SU-DHL-6 (cell line): ENCODE measurements at regions not wholly inside any gene's neighbourhood (a gene's known extent, or its start where the extent isn't known, plus 50 kb on each side); places are given as distances from the start of the nearest gene placed in this dataset.

Experiments used
- H2AFZ ChIP-seq: fragments of 200-600 bp; sonication (generic); 2 replicates; pipeline ENCODE4 v1.6.1; 2014; ENCODE audit warnings: low read depth, mild to moderate bottlenecking, moderate library complexity, mixed read lengths, antibody characterized with exemption, low read length; ENCODE audit not compliant: severe bottlenecking
- H3F3A ChIP-seq: fragments of 200-600 bp; shearing (Covaris generic); 2 replicates; pipeline ENCODE4 v1.6.0; 2016; ENCODE audit warnings: antibody characterized with exemption, mild to moderate bottlenecking; ENCODE audit not compliant: insufficient read depth
- H3K27ac ChIP-seq: fragments of 200-600 bp; sonication (generic); 2 replicates; pipeline ENCODE4 v1.5.1; 2016; ENCODE audit warnings: low read depth, mild to moderate bottlenecking, low read length, moderate library complexity, mixed read lengths
- H3K27me3 ChIP-seq: fragments of 200-600 bp; sonication (generic), shearing (Covaris generic); 2 replicates; pipeline ENCODE4 v1.6.0; 2014; ENCODE audit warnings: mild to moderate bottlenecking, low read length
- H3K36me3 ChIP-seq: fragments of 200-600 bp; sonication (generic); 2 replicates; pipeline ENCODE4 v1.6.1; 2014; ENCODE audit warnings: mild to moderate bottlenecking, low read length, mixed read lengths
- H3K4me2 ChIP-seq: fragments of 300-600, 200-600 bp; shearing (Covaris generic), sonication (generic); 2 replicates; pipeline ENCODE4 v1.6.0; 2014; ENCODE audit warnings: low read length, low read depth, mild to moderate bottlenecking; ENCODE audit not compliant: poor library complexity, severe bottlenecking
- H3K4me3 ChIP-seq: fragments of 200-600 bp; sonication (generic); 2 replicates; pipeline ENCODE4 v1.5.1; 2014; ENCODE audit warnings: antibody characterized with exemption, low read length, mild to moderate bottlenecking, mixed read lengths; ENCODE audit not compliant: insufficient read depth, poor library complexity, severe bottlenecking
- H3K79me2 ChIP-seq: fragments of 200-600 bp; sonication (generic); 2 replicates; pipeline ENCODE4 v1.6.1; 2014; ENCODE audit warnings: mild to moderate bottlenecking, low read length, moderate library complexity; ENCODE audit not compliant: insufficient read depth
- H3K9ac ChIP-seq: fragments of 200-600 bp; sonication (generic); 2 replicates; pipeline ENCODE4 v1.7.0; 2014; ENCODE audit warnings: mild to moderate bottlenecking, low read length
- H3K9me2 ChIP-seq: fragments of 200-600 bp; sonication (generic); replicated peaks from 2 replicates; pipeline ENCODE4 v1.6.1; 2014; ENCODE audit warnings: low read length; ENCODE audit not compliant: insufficient read depth
- H3K9me3 ChIP-seq: fragments of 200-600 bp; sonication (generic); 2 replicates; pipeline ENCODE4 v1.6.1; 2014; ENCODE audit warnings: low read length, mixed read lengths; ENCODE audit not compliant: insufficient read depth
- H4K20me1 ChIP-seq: fragments of 200-600 bp; sonication (generic); 2 replicates; pipeline ENCODE4 v1.6.1; 2014; ENCODE audit warnings: low read depth, mild to moderate bottlenecking, antibody characterized with exemption, low read length, moderate library complexity, mixed read lengths
- CTCF ChIP-seq: fragments of 200-600 bp; sonication (generic); IDR thresholded peaks from one replicate; pipeline ENCODE4 v1.5.1; 2017; ENCODE audit warnings: antibody characterized with exemption, mild to moderate bottlenecking, low read length, moderate library complexity; ENCODE audit not compliant: insufficient read depth, poor library complexity, severe bottlenecking
- EZH2phosphoT487 ChIP-seq: fragments of 200-600 bp; sonication (generic), shearing (Covaris generic); conservative IDR thresholded peaks from 2 replicates; pipeline ENCODE4 v1.6.1; 2018; ENCODE audit warnings: mild to moderate bottlenecking, antibody characterized with exemption, low read length, moderate library complexity, mixed read lengths

GRCh38 chr7:131656980-131657723, 100.7 kb upstream of the PODXL start:
- no peaks in the 10 kb centered on the region for H4K20me1 ChIP-seq
- no peak overlapping the region for H3K4me2 ChIP-seq
- no peaks in the 10 kb centered on the region for H3K27me3 ChIP-seq
- H3K9me2 ChIP-seq = no peaks in the 10 kb centered on the region
- no peak overlapping the region for H3K9ac ChIP-seq
- H2AFZ ChIP-seq = no peak overlapping the region
- H3F3A ChIP-seq = no peaks in the 10 kb centered on the region
- no peaks in the 10 kb centered on the region for H3K79me2 ChIP-seq
- H3K36me3 ChIP-seq = no peaks in the 10 kb centered on the region
- H3K4me3 ChIP-seq = no peak overlapping the region
- no peaks in the 10 kb centered on the region for H3K9me3 ChIP-seq
- H3K27ac ChIP-seq = no peak overlapping the region
- no peak for TF ChIP-seq EZH2phosphoT487
- TF ChIP-seq CTCF = no peak

- H3K9ac ChIP-seq = no peak overlapping the region
- H4K20me1 ChIP-seq = no peaks in the 10 kb centered on the region
- H3K36me3 ChIP-seq = no peaks in the 10 kb centered on the region
- no peaks in the 10 kb centered on the region for H3K27me3 ChIP-seq
- no peaks in the 10 kb centered on the region for H3F3A ChIP-seq
- TF ChIP-seq CTCF = no peak
- no peak for TF ChIP-seq EZH2phosphoT487
- H3K9me3 ChIP-seq = no peaks in the 10 kb centered on the region
- no peak overlapping the region for H3K4me3 ChIP-seq
- no peak overlapping the region for H3K4me2 ChIP-seq
- H3K79me2 ChIP-seq = no peaks in the 10 kb centered on the region
- no peak overlapping the region for H3K27ac ChIP-seq
- no peak overlapping the region for H2AFZ ChIP-seq
- H3K9me2 ChIP-seq = no peaks in the 10 kb centered on the region
These were observed 99.4 kb upstream of the PODXL start for GRCh38 chr7:131655866-131656265.

- no peak overlapping the region for H3K4me3 ChIP-seq
- H3K27ac ChIP-seq = no peak overlapping the region
- H3K9me3 ChIP-seq = no peaks in the 10 kb centered on the region
- H3K27me3 ChIP-seq = no peaks in the 10 kb centered on the region
- H2AFZ ChIP-seq = no peak overlapping the region
- H3F3A ChIP-seq = no peaks in the 10 kb centered on the region
- TF ChIP-seq EZH2phosphoT487 (no peak), CTCF (no peak)
- no peak overlapping the region for H3K4me2 ChIP-seq
- H3K79me2 ChIP-seq = no peaks in the 10 kb centered on the region
- no peaks in the 10 kb centered on the region for H3K9me2 ChIP-seq
- H3K36me3 ChIP-seq = no peaks in the 10 kb centered on the region
- H3K9ac ChIP-seq = no peak overlapping the region
- H4K20me1 ChIP-seq = no peaks in the 10 kb centered on the region
These were observed 99.0 kb upstream of the PODXL start for GRCh38 chr7:131655447-131655846.
